ENCODE measurements at regions not wholly inside any gene's neighbourhood (a gene's known extent, or its start where the extent isn't known, plus 50 kb on each side); places are given as distances from the start of the nearest gene placed in this dataset.

DNA sequence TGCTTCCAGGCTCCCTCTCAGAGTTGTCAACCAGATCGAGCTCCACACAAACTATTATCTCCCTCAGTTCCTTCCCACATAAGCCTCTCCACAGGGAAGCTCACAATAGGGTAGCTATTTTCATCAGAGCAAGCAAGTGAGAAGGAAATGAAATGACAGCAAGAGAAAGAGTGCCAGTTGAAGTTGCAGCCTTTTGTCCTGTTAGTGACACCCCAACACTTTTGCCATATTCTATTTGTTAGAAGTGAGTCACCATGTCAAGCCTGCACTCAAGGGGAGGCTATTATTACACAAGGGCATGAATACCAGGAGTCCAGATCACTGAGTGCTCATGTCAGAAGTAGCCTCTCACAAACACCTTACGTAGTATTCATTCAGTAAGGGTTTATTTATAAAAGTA lies 266.3 kb upstream of the NOCT start:
- TF ChIP-seq FOXK2 (IDR thresholded peaks at IDR 0.05) (no peak), LEF1 (IDR thresholded peaks at IDR 0.05; ENCODE audit: borderline replicate concordance) (no peak), ZNF384 (IDR thresholded peaks at IDR 0.05) (no peak), FOXM1 (IDR thresholded peaks at IDR 0.05; ENCODE audit: borderline replicate concordance) (no peak), FOXA1 (IDR thresholded peaks at IDR 0.05) (no peak), HDGF (IDR thresholded peaks at IDR 0.05; ENCODE audit: borderline replicate concordance) (no peak), SUZ12 (IDR thresholded peaks at IDR 0.05) (no peak)

Data from HEK293T (cell line).